HG03097 (cell line): ENCODE measurements at regions not wholly inside any gene's neighbourhood (a gene's known extent, or its start where the extent isn't known, plus 50 kb on each side); places are given as distances from the start of the nearest gene placed in this dataset.

ENCODE experiments used
- ATAC-seq: cut with Tn5 transposase; IDR thresholded peaks from one replicate; pipeline ENCODE4 v1.9.1; 2021; ENCODE audit not compliant: unreplicated experiment, low FRiP score

GRCh38 chr7:106424476-106425016 lies 139.8 kb upstream of the NAMPT start:
- ATAC-seq: no peak

- ATAC-seq: no peak
These were observed 139.2 kb upstream of the NAMPT start for GRCh38 chr7:106423821-106424475.

- no peak for ATAC-seq
These were observed 138.3 kb upstream of the NAMPT start for GRCh38 chr7:106423111-106423510.

- no peak for ATAC-seq
These were observed 136.5 kb upstream of the NAMPT start for GRCh38 chr7:106421181-106421762.

GRCh38 chr7:106420736-106421135 lies 136.0 kb upstream of the NAMPT start:
- ATAC-seq: no peak

GRCh38 chr7:106420210-106420609 lies 135.4 kb upstream of the NAMPT start:
- no peak for ATAC-seq

GRCh38 chr7:106419455-106420182 lies 134.8 kb upstream of the NAMPT start:
- no peak for ATAC-seq

- ATAC-seq: no peak
These were observed 133.7 kb upstream of the NAMPT start for GRCh38 chr7:106418526-106418925.

- no peak for ATAC-seq
These were observed 133.3 kb upstream of the NAMPT start for GRCh38 chr7:106418094-106418493.

GRCh38 chr7:106417273-106417902 lies 132.6 kb upstream of the NAMPT start:
- ATAC-seq: no peak

- ATAC-seq: no peak
These were observed 131.6 kb upstream of the NAMPT start for GRCh38 chr7:106416430-106416829.

GRCh38 chr7:106415433-106415832 lies 130.7 kb upstream of the NAMPT start:
- ATAC-seq: no peak

GRCh38 chr7:106413446-106413845 lies 128.7 kb upstream of the NAMPT start:
- ATAC-seq: no peak

GRCh38 chr7:106405697-106406141 lies 120.9 kb upstream of the NAMPT start:
- no peak for ATAC-seq

GRCh38 chr7:106402898-106403297 lies 118.1 kb upstream of the NAMPT start:
- no peak for ATAC-seq

GRCh38 chr7:106400923-106401322 lies 116.1 kb upstream of the NAMPT start:
- no peak for ATAC-seq

GRCh38 chr7:106398786-106399185 lies 114.0 kb upstream of the NAMPT start:
- ATAC-seq: no peak

- ATAC-seq: no peak
These were observed 113.2 kb upstream of the NAMPT start for GRCh38 chr7:106397994-106398393.

- no peak for ATAC-seq
These were observed 109.7 kb upstream of the NAMPT start for GRCh38 chr7:106394526-106394925.

GRCh38 chr7:106393564-106394251 lies 108.9 kb upstream of the NAMPT start:
- no peak for ATAC-seq

- no peak for ATAC-seq
These were observed 107.8 kb upstream of the NAMPT start for GRCh38 chr7:106392590-106392989.
